GM19463 (cell line): ENCODE measurements at regions not wholly inside any gene's neighbourhood (a gene's known extent, or its start where the extent isn't known, plus 50 kb on each side); places are given as distances from the start of the nearest gene placed in this dataset.
"Not testable (repeated sequence)": the region's sequence is repeated elsewhere in the genome, so short reads cannot be mapped to it uniquely, and the experiment has no call there.

Source experiments
- ATAC-seq: cut with Tn5 transposase; IDR thresholded peaks from one replicate; pipeline ENCODE4 v1.9.1; 2021; ENCODE audit warnings: mild to moderate bottlenecking, moderate library complexity; ENCODE audit not compliant: unreplicated experiment

DNA sequence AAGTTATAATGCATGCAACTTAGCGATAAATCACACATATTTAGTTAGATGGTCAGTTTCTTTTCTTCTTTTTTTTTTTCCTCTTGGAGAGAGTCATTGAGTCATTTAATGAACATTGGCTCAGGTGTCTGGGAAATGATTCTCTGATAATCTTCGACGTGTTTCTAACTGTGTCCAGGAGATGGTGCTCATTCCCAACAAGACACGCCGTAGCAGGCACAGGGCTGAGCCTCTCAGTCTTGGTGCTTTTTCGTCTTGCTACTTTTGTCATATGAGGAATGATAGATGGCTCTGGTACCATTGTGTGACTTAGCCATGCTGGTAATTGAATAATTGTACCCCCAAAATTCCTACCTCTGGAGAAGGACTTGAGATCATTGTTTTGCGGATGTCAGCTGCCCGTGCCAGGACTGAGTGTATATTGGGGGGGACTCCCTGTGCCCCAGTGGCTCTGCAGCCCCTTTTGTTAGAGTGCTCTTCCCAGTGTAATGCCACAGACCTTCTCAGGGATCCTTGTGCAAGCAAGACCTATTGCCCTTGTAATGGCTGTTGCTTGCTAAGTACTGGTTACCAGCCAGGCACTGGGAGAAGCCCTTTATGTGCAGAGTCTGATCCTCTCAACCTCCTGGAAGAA lies 107.6 kb upstream of the CYRIA start:
- ATAC-seq = peak; percentile 78

DNA sequence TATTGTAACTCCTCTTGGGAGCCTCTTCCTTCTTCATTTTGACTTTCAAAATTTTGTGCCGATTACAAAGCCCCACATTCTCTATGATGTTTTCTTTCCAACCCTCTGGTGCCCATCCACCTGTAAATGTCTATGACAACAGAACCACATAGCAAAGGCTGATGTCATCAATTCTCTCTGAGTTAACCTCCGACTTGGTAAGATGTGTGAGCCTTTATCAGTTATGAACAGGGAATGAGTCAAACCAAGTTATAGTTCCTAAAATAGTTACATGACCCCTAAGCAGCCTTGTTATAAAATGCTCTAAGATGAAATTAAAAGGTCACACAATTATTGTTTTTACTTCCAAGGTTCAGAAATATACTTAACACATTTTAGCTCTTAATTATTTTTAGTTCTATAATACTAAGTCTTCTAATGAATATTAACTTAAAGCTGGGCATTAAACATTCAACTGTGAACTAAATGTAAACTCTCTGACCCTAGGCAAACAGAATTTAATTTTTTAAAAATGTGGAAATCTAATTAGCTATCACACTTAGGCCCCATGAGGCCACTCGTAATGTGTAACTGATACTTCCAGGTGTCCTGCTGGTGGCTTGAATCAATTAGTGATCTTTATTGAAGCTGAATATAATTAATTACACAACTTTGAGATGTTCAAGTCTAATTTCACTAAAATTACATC lies 102.3 kb upstream of the CYRIA start:
- ATAC-seq = no peak

DNA sequence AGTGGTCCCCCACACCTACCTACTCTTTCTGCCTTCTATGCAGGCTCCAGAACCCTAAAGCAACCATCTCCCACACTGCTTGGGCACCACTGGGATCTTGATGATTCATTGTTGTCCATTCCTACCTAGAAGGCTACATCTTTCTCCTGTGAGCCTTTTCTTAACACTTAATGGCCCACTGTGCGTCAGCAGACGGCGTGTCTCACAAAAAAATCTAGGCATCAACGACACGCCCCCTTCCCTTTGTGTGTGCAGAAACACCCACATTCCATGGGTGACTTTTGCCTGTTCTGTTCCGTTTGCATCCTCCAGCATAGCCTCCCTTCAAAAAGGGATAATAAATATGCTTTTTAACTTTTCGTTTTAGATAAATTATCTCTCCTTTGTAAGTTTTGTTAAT lies 99.7 kb upstream of the CYRIA start:
- no peak for ATAC-seq

GRCh38 chr2:16764487-16764886 lies 98.9 kb upstream of the CYRIA start:
- no peak for ATAC-seq

DNA sequence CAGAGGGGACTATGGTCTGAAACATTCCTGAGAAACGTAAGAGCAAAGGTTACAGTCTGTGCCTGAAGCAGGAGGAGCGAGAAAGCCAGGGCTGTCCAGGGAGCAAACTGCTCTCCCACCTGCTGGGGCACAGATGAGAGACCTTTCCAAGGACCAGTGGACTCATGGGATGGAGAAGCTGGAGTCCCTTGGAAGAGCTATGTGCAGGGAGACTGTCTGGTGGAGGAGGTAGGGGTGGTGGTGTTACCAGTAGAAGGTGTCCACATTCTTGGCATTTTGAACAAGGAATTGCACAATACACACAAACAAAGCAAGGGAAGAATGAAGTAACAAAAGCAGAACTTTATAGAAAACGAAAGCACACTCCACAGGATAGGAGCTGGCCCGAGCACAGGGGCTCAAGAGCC lies 97.9 kb upstream of the CYRIA start:
- ATAC-seq = no peak

GRCh38 chr2:16763056-16763455 lies 97.4 kb upstream of the CYRIA start:
- ATAC-seq = no peak

DNA sequence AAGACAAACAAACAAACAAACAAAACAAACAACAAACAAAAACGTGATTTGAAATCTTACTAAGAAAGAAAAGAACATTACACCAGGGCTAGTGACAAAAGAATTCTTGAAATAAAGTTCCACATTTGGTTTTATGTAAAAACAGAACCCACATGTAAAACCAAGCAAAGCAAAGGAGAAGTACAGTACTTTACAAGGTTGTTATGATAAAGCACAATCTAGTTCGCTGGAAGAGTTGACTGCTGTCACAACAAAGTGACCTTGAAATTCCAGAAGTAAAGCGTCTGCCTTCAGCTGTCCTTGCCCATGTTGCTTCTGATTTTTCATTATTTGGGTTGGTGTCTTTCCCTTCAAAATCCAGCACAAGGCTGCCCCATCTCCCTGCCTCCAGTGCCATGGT lies 94.8 kb upstream of the CYRIA start:
- no peak for ATAC-seq

DNA sequence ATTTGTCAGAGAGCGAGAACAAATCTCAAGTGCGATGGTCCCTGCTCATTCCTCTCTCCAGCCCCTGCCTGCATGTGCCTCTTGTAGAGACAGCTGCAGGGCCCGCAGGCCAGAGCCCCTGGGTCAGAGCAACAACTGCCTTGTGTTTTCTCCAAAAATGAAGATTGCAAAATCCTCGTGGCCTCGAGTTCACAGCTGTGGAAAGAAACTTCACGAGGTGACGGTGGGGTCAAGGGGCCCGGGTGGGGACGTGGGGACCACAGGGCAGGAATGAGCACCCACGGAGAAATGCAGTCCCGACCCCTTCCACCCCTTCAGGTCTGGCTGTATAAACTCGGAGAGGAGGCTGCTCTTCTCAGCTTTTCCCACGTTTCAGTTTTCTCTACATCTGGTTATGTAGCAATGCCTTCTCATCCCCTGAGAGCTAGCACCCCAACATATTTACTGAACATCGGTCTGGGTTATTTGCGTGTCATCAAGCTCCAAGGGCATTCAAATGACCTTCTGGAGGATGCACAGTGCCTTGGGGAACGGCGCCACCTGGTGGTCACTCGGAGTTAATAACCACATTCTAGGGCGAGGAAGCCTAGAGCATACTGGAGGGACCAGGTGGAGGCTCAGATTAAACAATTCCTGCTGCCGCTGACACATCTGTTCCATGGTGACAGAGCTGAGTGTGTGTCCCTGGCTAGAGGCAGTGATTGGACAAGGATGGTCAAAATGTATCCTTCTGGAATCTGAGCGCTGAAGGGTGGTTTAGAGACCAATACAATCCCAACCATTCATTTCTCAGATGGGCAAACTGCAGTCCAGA lies 91.4 kb upstream of the CYRIA start:
- peak; percentile 97 for ATAC-seq

DNA sequence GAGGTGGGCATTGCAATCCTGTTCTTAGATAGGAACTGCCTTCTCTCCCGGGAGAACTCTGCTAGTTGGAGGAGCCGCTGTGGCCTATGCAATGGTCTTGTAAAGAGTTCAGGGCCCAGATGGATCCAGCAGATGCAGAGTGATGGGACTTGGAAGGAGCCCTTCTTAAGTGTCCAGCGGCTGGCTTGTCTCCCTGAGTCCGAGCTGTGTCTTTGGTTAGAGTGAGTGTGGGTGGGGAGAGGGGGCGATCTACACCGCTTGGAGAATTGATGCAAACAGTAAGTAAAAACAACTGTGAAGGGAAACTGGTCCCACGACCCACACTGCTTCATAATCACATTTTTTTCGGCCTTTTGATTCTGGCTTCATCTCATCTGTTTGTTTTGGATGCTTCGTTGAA lies 89.8 kb upstream of the CYRIA start:
- ATAC-seq = no peak

- ATAC-seq = not testable (repeated sequence)
Observed at GRCh38 chr2:16753025-16753424, 87.4 kb upstream of the CYRIA start.

DNA sequence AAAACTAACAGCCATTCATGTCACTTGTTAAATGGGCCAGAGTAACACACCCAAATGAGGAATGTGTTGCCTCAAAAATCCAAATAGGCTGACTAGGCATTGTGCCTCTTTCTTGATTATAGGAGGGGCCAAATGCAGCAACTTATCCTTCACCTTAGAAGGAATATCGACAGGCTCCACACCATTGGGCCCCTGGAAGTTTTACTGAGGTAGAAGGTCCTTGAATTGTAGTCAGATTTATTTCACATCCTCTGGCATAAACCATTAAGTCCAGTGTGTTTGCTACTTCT lies 85.2 kb upstream of the CYRIA start:
- ATAC-seq = not testable (repeated sequence)

DNA sequence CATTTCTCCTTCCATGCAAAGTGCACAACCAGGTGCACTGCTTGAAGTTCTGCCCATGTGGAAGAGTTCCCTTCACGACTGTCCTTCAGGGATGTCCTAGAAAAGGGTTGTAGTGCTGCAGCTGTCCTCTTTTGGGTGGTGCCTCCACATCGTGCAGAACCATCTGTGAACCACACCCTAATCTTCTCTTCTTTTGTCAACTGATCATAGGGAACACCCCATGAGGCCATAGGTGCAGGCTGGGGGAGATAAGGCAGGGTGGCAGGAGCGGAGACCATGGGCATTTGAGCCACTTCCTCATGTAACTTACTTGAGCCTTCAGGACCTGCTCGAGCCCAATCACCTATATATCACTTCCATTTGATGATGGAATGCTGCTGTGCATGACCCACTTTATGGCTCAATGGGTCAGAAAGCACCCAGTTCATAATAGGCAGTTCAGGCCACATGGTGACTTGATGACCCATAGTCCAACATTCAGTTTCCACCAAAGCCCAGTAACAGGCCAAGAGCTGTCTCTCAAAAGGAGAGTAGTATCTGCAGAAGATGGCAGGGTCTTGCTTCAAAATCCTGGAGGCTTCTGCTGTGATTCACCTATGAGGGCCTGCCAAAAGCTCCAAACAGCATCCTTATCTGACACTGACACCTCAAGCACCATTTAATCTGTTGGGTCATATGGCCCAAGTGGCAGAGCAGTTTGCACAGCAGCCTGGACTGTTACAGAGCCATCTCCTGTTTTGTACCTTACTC lies 84.7 kb upstream of the CYRIA start:
- ATAC-seq = no peak

- not testable (repeated sequence) for ATAC-seq
Observed at GRCh38 chr2:16748511-16749266, 83.1 kb upstream of the CYRIA start.

- ATAC-seq = no peak
Observed at GRCh38 chr2:16747689-16748088, 82.1 kb upstream of the CYRIA start.

GRCh38 chr2:16747257-16747656 lies 81.6 kb upstream of the CYRIA start:
- no peak for ATAC-seq

DNA sequence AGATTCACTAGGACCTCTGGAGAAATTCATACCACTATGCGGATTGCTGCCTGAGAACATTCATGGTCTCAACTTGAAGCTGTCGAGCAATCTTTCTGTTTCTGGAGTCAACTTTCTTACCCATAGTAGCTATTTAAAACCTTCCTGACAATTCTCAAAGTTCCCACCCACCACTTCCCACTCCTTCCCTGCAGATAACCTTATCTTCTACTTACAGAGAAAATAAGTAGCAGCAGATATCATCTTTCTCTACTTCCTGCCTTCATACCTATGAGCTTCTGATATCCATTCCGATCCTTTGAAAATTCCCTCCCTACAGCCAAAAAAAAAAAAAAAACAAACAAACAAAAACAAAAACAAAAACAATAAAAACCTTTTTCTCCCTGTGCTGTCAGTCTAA lies 81.2 kb upstream of the CYRIA start:
- ATAC-seq = no peak

DNA sequence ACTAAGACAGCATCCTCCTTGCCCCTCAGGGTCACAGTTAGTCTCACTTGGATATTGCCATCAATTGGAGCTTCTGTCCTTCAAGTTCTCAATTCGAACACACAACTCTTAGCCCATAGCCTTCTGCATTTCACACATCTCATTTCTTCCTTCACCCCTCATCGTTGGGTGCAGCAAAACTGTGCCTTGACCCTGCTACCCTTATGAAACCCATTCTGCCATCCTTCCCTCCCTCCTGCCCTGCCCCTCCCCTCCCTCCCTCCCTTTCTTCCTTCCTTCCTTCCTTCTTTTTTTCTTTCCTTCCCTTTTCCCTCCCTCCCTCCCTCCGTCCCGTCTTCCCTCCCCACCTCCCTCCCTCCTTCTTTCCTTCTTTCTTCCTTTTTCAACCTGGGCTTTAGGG lies 80.7 kb upstream of the CYRIA start:
- ATAC-seq = no peak

GRCh38 chr2:16745466-16745865 lies 79.8 kb upstream of the CYRIA start:
- no peak for ATAC-seq

- ATAC-seq = no peak
Observed at GRCh38 chr2:16744521-16744920, 78.9 kb upstream of the CYRIA start.

- ATAC-seq = no peak
Observed at GRCh38 chr2:16742026-16742425, 76.4 kb upstream of the CYRIA start.

DNA sequence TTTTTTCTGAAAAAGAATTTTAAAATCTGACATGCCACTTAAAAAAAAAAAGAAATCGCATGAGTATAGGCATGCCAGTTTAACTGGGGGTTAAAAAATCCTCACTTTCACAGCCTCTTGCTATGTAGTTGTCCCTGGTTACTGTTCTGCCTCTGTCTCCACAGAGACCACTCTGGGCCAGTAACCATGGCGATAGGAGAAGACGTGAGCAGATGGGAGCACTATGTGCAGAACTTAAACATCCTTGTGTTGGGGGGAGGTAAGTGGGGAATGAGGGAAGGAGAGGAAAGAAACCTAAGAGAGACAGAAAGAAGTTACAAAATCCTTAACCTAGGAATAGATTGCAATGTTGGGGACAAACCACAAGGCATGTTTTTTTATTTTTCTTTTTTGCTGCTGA lies 75.9 kb upstream of the CYRIA start:
- ATAC-seq = no peak
